Neural crest cell (in vitro differentiated cells): ENCODE measurements at regions not wholly inside any gene's neighbourhood (a gene's known extent, or its start where the extent isn't known, plus 50 kb on each side); places are given as distances from the start of the nearest gene placed in this dataset.

Experiments
- DNase-seq: peaks from one replicate; pipeline ENCODE4 v3.0.0; 2021; ENCODE audit warnings: low read depth, mixed read lengths, low spot score
- H3K27ac Mint-ChIP-seq: one replicate; pipeline ENCODE4 v1.8.0; 2021; ENCODE audit warnings: mild to moderate bottlenecking, mixed read lengths; ENCODE audit not compliant: unreplicated experiment
- H3K27me3 Mint-ChIP-seq: 2 replicates; pipeline ENCODE4 v1.8.0; 2021; ENCODE audit warnings: low read depth, mild to moderate bottlenecking, mixed read lengths
- H3K36me3 Mint-ChIP-seq: 2 replicates; pipeline ENCODE4 v1.8.0; 2021; ENCODE audit warnings: low read depth, mild to moderate bottlenecking, mixed read lengths
- H3K4me1 Mint-ChIP-seq: 2 replicates; pipeline ENCODE4 v1.8.0; 2021; ENCODE audit warnings: mixed read lengths
- H3K4me3 Mint-ChIP-seq: one replicate; pipeline ENCODE4 v1.8.0; 2021; ENCODE audit warnings: mild to moderate bottlenecking, mixed read lengths
- H3K9me3 Mint-ChIP-seq: 2 replicates; pipeline ENCODE4 v1.8.0; 2021; ENCODE audit warnings: mixed read lengths
- CTCF ChIP-seq: fragments of 200-600 bp; sonication (generic); conservative IDR thresholded peaks from 2 replicates; pipeline ENCODE4 v1.5.0; 2021; ENCODE audit warnings: antibody characterized with exemption, mild to moderate bottlenecking

- H3K9me3 Mint-ChIP-seq: no peaks in the 10 kb centered on the region
- H3K4me1 Mint-ChIP-seq: peaks cover 13% of the 10 kb centered on the region
- H3K36me3 Mint-ChIP-seq: no peaks in the 10 kb centered on the region
- no peak overlapping the region for H3K4me3 Mint-ChIP-seq
- TF ChIP-seq CTCF: no peak
- DNase-seq: no peak
- H3K27me3 Mint-ChIP-seq: no peaks in the 10 kb centered on the region
- no peak overlapping the region for H3K27ac Mint-ChIP-seq
Measured at GRCh38 chr10:2022401-2022800, 285.1 kb upstream of the ADARB2 start.

DNA sequence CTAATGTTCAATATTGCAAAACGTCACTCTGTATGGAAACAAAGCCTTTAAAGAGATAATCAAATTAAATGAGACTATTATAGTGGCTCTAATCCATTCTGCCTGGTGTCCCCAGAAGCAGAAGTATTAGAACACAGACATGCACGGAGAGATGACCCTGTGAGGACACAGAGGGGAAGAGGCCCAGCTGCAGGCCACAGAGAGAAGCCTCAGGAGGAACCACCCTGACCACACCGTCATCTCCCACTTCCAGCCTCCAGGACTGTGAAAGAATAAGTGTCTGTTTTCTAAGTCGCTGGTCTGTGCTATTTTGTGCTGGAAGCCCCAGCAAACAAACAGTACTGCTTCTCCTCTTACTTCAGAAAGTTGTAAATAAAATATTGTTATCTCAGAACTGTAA, 283.5 kb upstream of the ADARB2 start:
- TF ChIP-seq CTCF: no peak
- DNase-seq: no peak
- no peaks in the 10 kb centered on the region for H3K36me3 Mint-ChIP-seq
- peaks cover 17% of the 10 kb centered on the region for H3K4me1 Mint-ChIP-seq
- H3K27me3 Mint-ChIP-seq: no peaks in the 10 kb centered on the region
- H3K9me3 Mint-ChIP-seq: no peaks in the 10 kb centered on the region
- no peak overlapping the region for H3K4me3 Mint-ChIP-seq
- no peak overlapping the region for H3K27ac Mint-ChIP-seq

- no peaks in the 10 kb centered on the region for H3K36me3 Mint-ChIP-seq
- H3K4me1 Mint-ChIP-seq: peaks cover 17% of the 10 kb centered on the region
- no peaks in the 10 kb centered on the region for H3K9me3 Mint-ChIP-seq
- TF ChIP-seq CTCF: no peak
- no peak overlapping the region for H3K27ac Mint-ChIP-seq
- DNase-seq: no peak
- H3K4me3 Mint-ChIP-seq: no peak overlapping the region
- no peaks in the 10 kb centered on the region for H3K27me3 Mint-ChIP-seq
Measured at GRCh38 chr10:2019803-2020202, 282.5 kb upstream of the ADARB2 start.

GRCh38 chr10:2019281-2019680, 282.0 kb upstream of the ADARB2 start:
- H3K4me1 Mint-ChIP-seq: peaks cover 17% of the 10 kb centered on the region
- no peak for TF ChIP-seq CTCF
- H3K9me3 Mint-ChIP-seq: no peaks in the 10 kb centered on the region
- H3K36me3 Mint-ChIP-seq: no peaks in the 10 kb centered on the region
- no peak overlapping the region for H3K4me3 Mint-ChIP-seq
- no peak overlapping the region for H3K27ac Mint-ChIP-seq
- no peak for DNase-seq
- no peaks in the 10 kb centered on the region for H3K27me3 Mint-ChIP-seq

DNA sequence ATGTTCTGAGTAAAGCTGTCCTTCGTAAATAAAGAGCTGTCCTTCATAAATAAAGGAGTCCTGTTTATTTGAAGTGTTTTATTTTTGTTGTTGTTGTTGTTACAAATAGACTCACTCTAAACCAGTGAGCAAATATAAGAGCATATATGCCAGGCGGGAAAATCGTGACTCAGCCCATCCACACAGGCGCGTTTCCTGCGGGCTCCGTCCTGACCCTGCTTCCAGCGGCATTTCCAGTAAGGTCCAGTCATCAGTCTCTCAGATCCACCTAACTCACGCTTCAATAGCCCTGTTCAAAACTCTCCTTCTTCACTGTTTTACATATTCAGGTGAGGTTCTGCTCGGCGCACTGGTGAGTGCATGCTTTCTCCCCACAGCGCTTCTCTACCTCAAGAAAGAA, 277.2 kb upstream of the ADARB2 start:
- no peaks in the 10 kb centered on the region for H3K9me3 Mint-ChIP-seq
- no peak overlapping the region for H3K27ac Mint-ChIP-seq
- DNase-seq: no peak
- no peak for TF ChIP-seq CTCF
- H3K4me1 Mint-ChIP-seq: peaks cover 17% of the 10 kb centered on the region
- H3K27me3 Mint-ChIP-seq: no peaks in the 10 kb centered on the region
- no peak overlapping the region for H3K4me3 Mint-ChIP-seq
- no peaks in the 10 kb centered on the region for H3K36me3 Mint-ChIP-seq

- no peak for DNase-seq
- H3K27ac Mint-ChIP-seq: no peak overlapping the region
- no peaks in the 10 kb centered on the region for H3K27me3 Mint-ChIP-seq
- no peak overlapping the region for H3K4me3 Mint-ChIP-seq
- peaks cover 2% of the 10 kb centered on the region for H3K4me1 Mint-ChIP-seq
- H3K36me3 Mint-ChIP-seq: no peaks in the 10 kb centered on the region
- TF ChIP-seq CTCF: no peak
- H3K9me3 Mint-ChIP-seq: peaks cover 6% of the 10 kb centered on the region
Measured at GRCh38 chr10:2012209-2012608, 274.9 kb upstream of the ADARB2 start.
